ENCODE measurements at regions not wholly inside any gene's neighbourhood (a gene's known extent, or its start where the extent isn't known, plus 50 kb on each side); places are given as distances from the start of the nearest gene placed in this dataset.

GRCh38 chr2:145066151-145066661 lies 546.3 kb upstream of the ZEB2 start:
- TF ChIP-seq CTCF (IDR thresholded peaks at IDR 0.05 in 2 of 3, conservative IDR thresholded peaks at IDR 0.05 in 1 of 3; ENCODE audit: borderline replicate concordance in 1 of 3, insufficient read depth in 1 of 3, low read depth in 2 of 3, low read length in 2 of 3) (no peak), RAD21 (IDR thresholded peaks at IDR 0.05; ENCODE audit: low read depth) (no peak), MAX (IDR thresholded peaks at IDR 0.05) (no peak), EZH2phosphoT487 (IDR thresholded peaks at IDR 0.05; ENCODE audit: borderline replicate concordance) (no peak), EZH2 (IDR thresholded peaks at IDR 0.05) (no peak), TCF7L2 (IDR thresholded peaks at IDR 0.05; ENCODE audit: borderline replicate concordance, extremely low read depth, insufficient read depth, insufficient read length) (no peak), POLR2A (IDR thresholded peaks at IDR 0.05; ENCODE audit: borderline replicate concordance, extremely low read depth, insufficient read depth, insufficient read length) (no peak), SIN3A (IDR thresholded peaks at IDR 0.05; ENCODE audit: low read depth) (no peak), YY1 (IDR thresholded peaks at IDR 0.05; ENCODE audit: extremely low read depth, insufficient replicate concordance, low read depth, low read length) (no peak), EGR1 (IDR thresholded peaks at IDR 0.05; ENCODE audit: low read depth) (no peak), POLR2AphosphoS5 (IDR thresholded peaks at IDR 0.05; ENCODE audit: low read depth, low read length) (no peak), ELF1 (IDR thresholded peaks at IDR 0.05; ENCODE audit: borderline replicate concordance, low read depth) (no peak)
